Neuronal stem cell (in vitro differentiated cells): ENCODE measurements at regions not wholly inside any gene's neighbourhood (a gene's known extent, or its start where the extent isn't known, plus 50 kb on each side); places are given as distances from the start of the nearest gene placed in this dataset.

Source experiments
- DNase-seq: peaks from one replicate; pipeline ENCODE4 v3.0.0-alpha.2; 2013; ENCODE audit warnings: low spot score
- H2AFZ ChIP-seq: one replicate; pipeline ENCODE4 v1.6.1; 2013; ENCODE audit warnings: mild to moderate bottlenecking, low read length, inconsistent platforms
- H2AK5ac ChIP-seq: 2 replicates; pipeline ENCODE4 v1.6.1; 2013; ENCODE audit warnings: low read depth, mild to moderate bottlenecking, inconsistent platforms, low read length, moderate library complexity, mixed read lengths
- H2BK120ac ChIP-seq: 2 replicates; pipeline ENCODE4 v1.6.1; 2013; ENCODE audit warnings: low read depth, mild to moderate bottlenecking, inconsistent platforms, low read length, moderate library complexity, mixed read lengths
- H2BK12ac ChIP-seq: one replicate; pipeline ENCODE4 v1.6.1; 2013; ENCODE audit warnings: low read length, inconsistent platforms
- H2BK15ac ChIP-seq: 2 replicates; pipeline ENCODE4 v1.6.1; 2013; ENCODE audit warnings: mild to moderate bottlenecking, low read length, inconsistent platforms, mixed read lengths
- H2BK5ac ChIP-seq: one replicate; pipeline ENCODE4 v1.6.1; 2013; ENCODE audit warnings: inconsistent platforms, mild to moderate bottlenecking, low read length, moderate library complexity
- H3K14ac ChIP-seq: one replicate; pipeline ENCODE4 v1.6.1; 2013; ENCODE audit warnings: low read length, inconsistent platforms
- H3K18ac ChIP-seq: 2 replicates; pipeline ENCODE4 v1.6.1; 2013; ENCODE audit warnings: low read length, inconsistent platforms
- H3K23ac ChIP-seq: 2 replicates; pipeline ENCODE4 v1.6.1; 2013; ENCODE audit warnings: low read depth, mild to moderate bottlenecking, mixed read lengths, low read length, inconsistent platforms; ENCODE audit not compliant: poor library complexity
- H3K27ac ChIP-seq: replicated peaks from 3 replicates; pipeline ENCODE4 v1.5.1; 2013; ENCODE audit warnings: low read length, inconsistent platforms
- H3K27me3 ChIP-seq, 3 experiments: 2 replicates each; pipeline ENCODE4 v1.6.1; 2013; ENCODE audit warnings: low read length in 3 of 3, mild to moderate bottlenecking in 2 of 3, inconsistent platforms in 1 of 3, low read depth in 1 of 3, mixed read lengths in 1 of 3, moderate library complexity in 1 of 3; ENCODE audit not compliant: control insufficient read depth in 3 of 3, insufficient read depth in 3 of 3
- H3K36me3 ChIP-seq, 2 donors: replicated peaks in 1 of 2; 2 replicates each; pipeline ENCODE4 v1.6.1; 2013; ENCODE audit warnings: low read length in 2 of 2; ENCODE audit not compliant: control insufficient read depth in 2 of 2, insufficient read depth in 2 of 2
- H3K4ac ChIP-seq: 2 replicates; pipeline ENCODE4 v1.6.1; 2013; ENCODE audit warnings: inconsistent platforms, mild to moderate bottlenecking, low read length, moderate library complexity
- H3K4me1 ChIP-seq, 2 donors: 1 replicate in 1 of 2; 2 replicates in 1 of 2; pipeline ENCODE4 v1.6.1; 2013; ENCODE audit warnings: low read length in 2 of 2, low read depth in 1 of 2; ENCODE audit not compliant: control insufficient read depth in 2 of 2, insufficient read depth in 1 of 2
- H3K4me2 ChIP-seq: one replicate; pipeline ENCODE4 v1.6.1; 2013; ENCODE audit warnings: mild to moderate bottlenecking, low read length, inconsistent platforms; ENCODE audit not compliant: insufficient read depth, poor library complexity, severe bottlenecking
- H3K4me3 ChIP-seq, 2 donors: 2 replicates each; pipeline ENCODE4 v1.5.1; 2013; ENCODE audit warnings: low read length in 2 of 2, mild to moderate bottlenecking in 2 of 2, inconsistent platforms in 1 of 2, moderate library complexity in 1 of 2
- H3K79me1 ChIP-seq: one replicate; pipeline ENCODE4 v1.6.1; 2013; ENCODE audit warnings: low read depth, mild to moderate bottlenecking, inconsistent platforms, low read length, moderate library complexity
- H3K9ac ChIP-seq: one replicate; pipeline ENCODE4 v1.6.1; 2013; ENCODE audit warnings: mild to moderate bottlenecking, low read depth, low read length, inconsistent platforms; ENCODE audit not compliant: poor library complexity
- H3K9me3 ChIP-seq, 2 donors: replicated peaks in 1 of 2; 2 replicates each; pipeline versions ENCODE3 to v1.6.1; 2013; ENCODE audit warnings: low read length in 2 of 2, mild to moderate bottlenecking in 2 of 2, inconsistent platforms in 1 of 2, low read depth in 1 of 2, mixed read lengths in 1 of 2, moderate library complexity in 1 of 2; ENCODE audit not compliant: control insufficient read depth in 2 of 2, insufficient read depth in 1 of 2
- H4K8ac ChIP-seq: one replicate; pipeline ENCODE4 v1.6.1; 2013; ENCODE audit warnings: low read depth, mild to moderate bottlenecking, inconsistent platforms, low read length, moderate library complexity
- H4K91ac ChIP-seq: one replicate; pipeline ENCODE4 v1.6.1; 2013; ENCODE audit warnings: low read length, low read depth, mild to moderate bottlenecking, inconsistent platforms; ENCODE audit not compliant: poor library complexity
- WGBS, 2 donors: extraction: QIAGEN DNeasy Blood & Tissue Kit; methylation state at CpG; one replicate each; pipeline ENCODE4 v1.1.7; 2013; ENCODE audit warnings: missing lambda C conversion rate in 2 of 2, mixed read lengths in 1 of 2; ENCODE audit not compliant: insufficient read length in 2 of 2, insufficient replicate concordance in 1 of 2; ENCODE audit errors: extremely low coverage in 2 of 2; 5-methylcytosine and 5-hydroxymethylcytosine counted together

GRCh38 chrX:39459952-39460351, 637.8 kb downstream of the BCOR start:
- H2AK5ac ChIP-seq, result no peak overlapping the region
- H2BK5ac ChIP-seq, result no peak overlapping the region
- H3K4me2 ChIP-seq, result no peak overlapping the region
- H3K9ac ChIP-seq, result no peak overlapping the region
- no peak overlapping the region for H4K91ac ChIP-seq
- no peaks in the 10 kb centered on the region for H3K4me1 ChIP-seq
- H3K9me3 ChIP-seq, result no peaks in the 10 kb centered on the region
- no peak overlapping the region for H3K4ac ChIP-seq
- no peak overlapping the region for H4K8ac ChIP-seq
- H3K23ac ChIP-seq, result no peak overlapping the region
- no peak overlapping the region for H2AFZ ChIP-seq
- no peaks in the 10 kb centered on the region for H3K79me1 ChIP-seq
- no peaks in the 10 kb centered on the region for H3K36me3 ChIP-seq
- H3K18ac ChIP-seq, result no peak overlapping the region
- no peak overlapping the region for H3K27ac ChIP-seq
- DNase-seq, result no peak
- no peak overlapping the region for H2BK12ac ChIP-seq
- no peak overlapping the region for H2BK120ac ChIP-seq
- no CpG with 5 or more reads among the region's 3 CpGs for WGBS, 2 donors
- H3K4me3 ChIP-seq, result no peak overlapping the region
- H3K14ac ChIP-seq, result no peak overlapping the region
- H2BK15ac ChIP-seq, result no peak overlapping the region
- H3K27me3 ChIP-seq, result peaks cover 0 to 12% (median 0%) of the 10 kb centered on the region in 3 experiments

DNA sequence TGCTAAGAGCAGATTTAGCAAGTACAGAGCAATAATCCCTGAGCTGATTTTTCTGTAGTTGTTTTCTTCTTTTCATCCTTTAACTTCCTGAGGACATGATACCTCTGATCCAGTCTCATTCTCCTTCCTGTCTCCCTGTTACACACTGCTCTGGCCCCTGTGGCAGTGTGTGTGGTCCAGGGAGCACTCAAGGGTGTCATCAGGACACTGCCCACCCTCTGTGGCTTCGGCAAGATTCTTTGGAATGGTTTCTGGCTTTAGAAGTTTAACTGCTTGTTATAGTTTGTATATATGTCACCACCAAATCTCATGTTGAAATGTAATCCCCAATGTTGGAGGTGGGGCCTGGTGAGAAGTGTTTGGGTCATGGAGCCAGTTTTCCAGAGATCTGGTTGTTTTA, 637.3 kb downstream of the BCOR start:
- no peaks in the 10 kb centered on the region for H3K79me1 ChIP-seq
- no peak overlapping the region for H3K4me2 ChIP-seq
- no peak overlapping the region for H3K23ac ChIP-seq
- H3K18ac ChIP-seq, result no peak overlapping the region
- H3K9me3 ChIP-seq, result no peaks in the 10 kb centered on the region
- no peak overlapping the region for H3K27ac ChIP-seq
- no peak overlapping the region for H2BK120ac ChIP-seq
- H4K91ac ChIP-seq, result no peak overlapping the region
- H2BK12ac ChIP-seq, result no peak overlapping the region
- no peak for DNase-seq
- H3K4me3 ChIP-seq, result no peak overlapping the region
- no peak overlapping the region for H2BK15ac ChIP-seq
- no peak overlapping the region for H2AK5ac ChIP-seq
- H3K9ac ChIP-seq, result no peak overlapping the region
- no peak overlapping the region for H4K8ac ChIP-seq
- H3K27me3 ChIP-seq, result peaks cover 0 to 12% (median 0%) of the 10 kb centered on the region in 3 experiments
- no peak overlapping the region for H2BK5ac ChIP-seq
- no peaks in the 10 kb centered on the region for H3K36me3 ChIP-seq
- WGBS, 2 donors, result no CpG with 5 or more reads among the region's 1 CpG
- H3K14ac ChIP-seq, result no peak overlapping the region
- no peak overlapping the region for H3K4ac ChIP-seq
- no peaks in the 10 kb centered on the region for H3K4me1 ChIP-seq
- no peak overlapping the region for H2AFZ ChIP-seq

DNA sequence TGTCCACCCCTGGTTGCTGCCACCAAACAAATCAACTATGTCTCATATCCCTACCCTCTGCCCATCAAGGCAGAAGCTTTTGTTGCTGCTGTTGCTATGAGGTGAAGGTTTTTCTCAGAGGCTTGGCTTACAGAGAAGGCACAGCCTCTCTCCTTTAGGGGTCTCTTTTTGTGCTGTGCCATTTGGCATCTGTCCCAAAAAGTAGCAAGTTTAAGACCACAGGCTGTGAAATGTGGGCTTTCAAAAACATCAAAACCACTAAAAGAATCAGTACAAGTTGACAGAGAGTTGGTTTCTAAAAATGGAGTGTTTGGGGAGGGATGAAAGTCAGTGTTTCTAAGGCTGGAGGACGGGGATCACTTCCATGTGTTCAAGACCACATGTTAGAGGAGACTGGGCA, 634.9 kb downstream of the BCOR start:
- H3K23ac ChIP-seq, result no peak overlapping the region
- H3K4me3 ChIP-seq, result no peak overlapping the region
- no peak overlapping the region for H4K91ac ChIP-seq
- H3K27me3 ChIP-seq, result peaks cover 0 to 12% (median 0%) of the 10 kb centered on the region in 3 experiments
- no peak overlapping the region for H3K4me2 ChIP-seq
- no peak overlapping the region for H2BK120ac ChIP-seq
- no peaks in the 10 kb centered on the region for H3K79me1 ChIP-seq
- H2BK12ac ChIP-seq, result no peak overlapping the region
- H4K8ac ChIP-seq, result no peak overlapping the region
- DNase-seq, result no peak
- no peak overlapping the region for H3K27ac ChIP-seq
- no peak overlapping the region for H3K9ac ChIP-seq
- no peak overlapping the region for H2AK5ac ChIP-seq
- no peaks in the 10 kb centered on the region for H3K4me1 ChIP-seq
- H3K14ac ChIP-seq, result no peak overlapping the region
- no peak overlapping the region for H3K4ac ChIP-seq
- H2BK15ac ChIP-seq, result no peak overlapping the region
- no peak overlapping the region for H2BK5ac ChIP-seq
- no peak overlapping the region for H3K18ac ChIP-seq
- WGBS, 2 donors, result no CpG with 5 or more reads among the region's 1 CpG
- H3K9me3 ChIP-seq, result no peaks in the 10 kb centered on the region
- H3K36me3 ChIP-seq, result no peaks in the 10 kb centered on the region
- H2AFZ ChIP-seq, result no peak overlapping the region

- no peak overlapping the region for H2BK5ac ChIP-seq
- no peaks in the 10 kb centered on the region for H3K9me3 ChIP-seq
- no peak overlapping the region for H2AK5ac ChIP-seq
- no peaks in the 10 kb centered on the region for H3K4me1 ChIP-seq
- H3K23ac ChIP-seq, result no peak overlapping the region
- no peak overlapping the region for H2BK12ac ChIP-seq
- H3K4ac ChIP-seq, result no peak overlapping the region
- no peak for DNase-seq
- H4K91ac ChIP-seq, result no peak overlapping the region
- H4K8ac ChIP-seq, result no peak overlapping the region
- H2BK15ac ChIP-seq, result no peak overlapping the region
- no CpG with 5 or more reads among the region's 7 CpGs for whole genome bisulfite sequencing, 2 donors
- no peak overlapping the region for H3K14ac ChIP-seq
- H3K9ac ChIP-seq, result no peak overlapping the region
- H3K4me2 ChIP-seq, result no peak overlapping the region
- no peaks in the 10 kb centered on the region for H3K36me3 ChIP-seq
- peaks cover 0 to 12% (median 0%) of the 10 kb centered on the region in 3 experiments for H3K27me3 ChIP-seq
- H3K27ac ChIP-seq, result no peak overlapping the region
- no peak overlapping the region for H3K4me3 ChIP-seq
- no peak overlapping the region for H2BK120ac ChIP-seq
- H2AFZ ChIP-seq, result no peak overlapping the region
- H3K79me1 ChIP-seq, result no peaks in the 10 kb centered on the region
- no peak overlapping the region for H3K18ac ChIP-seq
Observed at GRCh38 chrX:39464253-39464652, 633.5 kb downstream of the BCOR start.
